ENCODE measurements at regions not wholly inside any gene's neighbourhood (a gene's known extent, or its start where the extent isn't known, plus 50 kb on each side); places are given as distances from the start of the nearest gene placed in this dataset.

DNA sequence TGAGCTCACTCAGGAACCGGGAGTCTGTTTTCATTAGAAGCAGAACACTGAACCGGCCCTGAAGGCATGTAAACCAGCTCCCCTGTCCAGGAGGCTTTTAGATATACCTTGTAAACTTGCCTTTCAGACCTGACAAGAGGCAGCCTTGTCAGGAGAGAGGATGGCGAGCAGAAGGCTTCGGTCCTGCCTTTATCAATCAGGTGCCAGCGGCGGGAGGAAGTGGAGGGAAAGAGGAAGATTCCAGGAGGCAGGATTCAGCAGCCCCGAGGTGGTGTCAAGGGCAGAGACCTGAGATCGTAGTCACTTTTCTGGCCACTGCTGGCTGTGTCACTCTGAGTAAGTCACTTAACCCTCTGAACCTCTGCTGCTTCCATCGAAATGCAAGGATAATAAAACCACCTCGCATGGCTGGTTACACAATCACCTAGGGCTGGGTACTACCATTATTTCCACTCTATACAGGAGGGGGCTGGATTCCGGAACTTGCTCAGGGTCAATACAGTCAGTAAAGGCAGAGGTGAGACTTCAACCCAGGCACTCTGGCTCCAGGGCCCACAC, 181.0 kb downstream of the CHST1 start:
- DNase-seq, result peak in 4 of 7 donors; percentile 22 to 50 (median 38)
- WGBS, 4 donors, result 32 to 40% (median 34%) methylated on average over 11 of the region's 11 CpGs
- Histone ChIP-seq H3K4me3 (no peak overlapping the region), H3K9me3 (replicated peaks in 1 of 3) (no peaks in the 10 kb centered on the region), H3K36me3 (replicated peaks in 1 of 2) (no peaks in the 10 kb centered on the region), H3K27me3 (no peaks in the 10 kb centered on the region), H3K4me1 (replicated peaks in 1 of 2) (peaks cover 0 to 7% of the 10 kb centered on the region in 2 donors), H3K27ac (no peak overlapping the region)
- intact Hi-C loops (cut with DNase I), result no loop called here
- TF ChIP-seq POLR2A (IDR thresholded peaks at IDR 0.05), result no peak
- TF ChIP-seq, protein P1, sequence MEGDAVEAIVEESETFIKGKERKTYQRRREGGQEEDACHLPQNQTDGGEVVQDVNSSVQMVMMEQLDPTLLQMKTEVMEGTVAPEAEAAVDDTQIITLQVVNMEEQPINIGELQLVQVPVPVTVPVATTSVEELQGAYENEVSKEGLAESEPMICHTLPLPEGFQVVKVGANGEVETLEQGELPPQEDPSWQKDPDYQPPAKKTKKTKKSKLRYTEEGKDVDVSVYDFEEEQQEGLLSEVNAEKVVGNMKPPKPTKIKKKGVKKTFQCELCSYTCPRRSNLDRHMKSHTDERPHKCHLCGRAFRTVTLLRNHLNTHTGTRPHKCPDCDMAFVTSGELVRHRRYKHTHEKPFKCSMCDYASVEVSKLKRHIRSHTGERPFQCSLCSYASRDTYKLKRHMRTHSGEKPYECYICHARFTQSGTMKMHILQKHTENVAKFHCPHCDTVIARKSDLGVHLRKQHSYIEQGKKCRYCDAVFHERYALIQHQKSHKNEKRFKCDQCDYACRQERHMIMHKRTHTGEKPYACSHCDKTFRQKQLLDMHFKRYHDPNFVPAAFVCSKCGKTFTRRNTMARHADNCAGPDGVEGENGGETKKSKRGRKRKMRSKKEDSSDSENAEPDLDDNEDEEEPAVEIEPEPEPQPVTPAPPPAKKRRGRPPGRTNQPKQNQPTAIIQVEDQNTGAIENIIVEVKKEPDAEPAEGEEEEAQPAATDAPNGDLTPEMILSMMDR (IDR thresholded peaks at IDR 0.05), result no peak

DNA sequence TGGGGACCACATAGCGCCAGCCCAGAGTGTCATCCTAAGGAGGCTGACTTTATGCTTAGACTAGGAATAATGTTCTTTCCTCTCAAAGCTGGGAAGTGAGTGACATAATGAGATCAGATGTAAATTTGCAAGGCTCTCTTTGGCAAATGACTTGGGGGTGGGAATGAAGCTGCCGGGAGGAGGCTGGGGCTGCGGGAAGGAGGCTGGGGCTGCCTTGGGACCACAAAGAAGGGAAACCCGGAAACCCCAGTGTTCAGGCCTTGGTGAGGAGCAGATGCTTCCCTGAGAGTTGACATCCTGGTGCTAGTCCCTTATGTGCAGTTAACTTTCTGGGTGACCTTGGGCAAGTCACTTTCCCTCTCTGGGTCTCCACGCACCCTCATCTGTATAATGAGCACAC, 182.0 kb downstream of the CHST1 start:
- TF ChIP-seq POLR2A (IDR thresholded peaks at IDR 0.05), result no peak
- TF ChIP-seq, protein P1 (IDR thresholded peaks at IDR 0.05), result no peak
- no peaks in the 10 kb centered on the region for H3K36me3 ChIP-seq (replicated peaks in 1 of 2)
- H3K9me3 ChIP-seq (replicated peaks in 1 of 3), result no peaks in the 10 kb centered on the region
- no peak overlapping the region for H3K27ac ChIP-seq
- H3K4me3 ChIP-seq, result no peak overlapping the region
- peaks cover 0 to 7% of the 10 kb centered on the region in 2 donors for H3K4me1 ChIP-seq (replicated peaks in 1 of 2)
- no peak for DNase-seq
- WGBS, 4 donors, result 93 to 99% (median 96%) methylated on average over 5 of the region's 5 CpGs
- intact Hi-C loops (cut with DNase I), result no loop called here
- no peaks in the 10 kb centered on the region for H3K27me3 ChIP-seq

DNA sequence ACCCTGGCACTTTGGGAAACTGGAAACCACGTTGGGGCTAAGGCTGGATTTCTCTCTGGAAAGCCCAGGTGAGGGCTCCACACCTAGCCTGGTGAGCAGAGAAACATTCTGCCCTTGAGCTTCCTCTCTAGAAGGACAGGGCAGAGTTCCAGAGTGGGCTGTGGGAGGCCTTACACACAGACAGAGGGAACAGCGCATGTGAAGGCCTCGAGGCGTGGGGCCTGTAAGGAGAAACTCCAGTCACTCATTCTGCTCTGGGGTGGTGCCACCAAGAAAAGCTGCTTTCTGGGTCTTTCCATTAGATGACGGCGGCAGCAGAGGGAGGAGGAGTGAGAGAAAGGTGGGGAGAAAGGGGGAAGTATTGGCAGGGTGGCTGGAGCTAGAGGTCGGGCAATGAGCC, 183.1 kb downstream of the CHST1 start:
- H3K4me3 ChIP-seq, result no peak overlapping the region
- no peak for DNase-seq
- WGBS, 4 donors, result 83 to 86% (median 84%) methylated on average over 6 to 7 of the region's 7 CpGs
- no peak for TF ChIP-seq POLR2A (IDR thresholded peaks at IDR 0.05)
- TF ChIP-seq, protein P1 (IDR thresholded peaks at IDR 0.05), result no peak
- H3K36me3 ChIP-seq (replicated peaks in 1 of 2), result no peaks in the 10 kb centered on the region
- H3K9me3 ChIP-seq (replicated peaks in 1 of 3), result no peaks in the 10 kb centered on the region
- H3K27ac ChIP-seq, result no peak overlapping the region
- H3K27me3 ChIP-seq, result no peaks in the 10 kb centered on the region
- peaks cover 0 to 7% of the 10 kb centered on the region in 2 donors for H3K4me1 ChIP-seq (replicated peaks in 1 of 2)
- intact Hi-C loops (cut with DNase I), result no loop called here

DNA sequence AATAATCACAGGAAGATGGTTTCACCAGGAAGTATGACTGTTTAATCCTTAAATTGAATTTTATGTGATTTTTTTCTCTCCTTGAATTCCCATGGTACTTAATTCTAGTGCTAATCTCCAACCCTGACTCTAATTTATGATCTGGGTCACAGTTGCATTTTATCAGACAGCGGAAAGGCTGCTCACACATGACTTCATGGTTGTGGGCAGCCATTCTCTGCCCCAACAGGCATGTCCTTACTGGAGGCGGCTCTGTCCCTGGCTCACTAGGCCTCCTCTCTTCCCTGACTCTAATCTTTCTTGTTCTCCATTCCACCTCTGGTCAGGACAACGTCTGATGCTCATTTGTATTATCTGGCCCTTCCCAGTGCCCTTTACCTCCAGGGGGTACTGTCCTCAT, 184.4 kb downstream of the CHST1 start:
- WGBS, 4 donors, result 79 to 90% (median 84%) methylated on average over 3 of the region's 3 CpGs
- intact Hi-C loops (cut with DNase I), result no loop called here

More for the DNA sequence above, 184.4 kb downstream of the CHST1 start:
- Histone ChIP-seq H3K27ac (no peak overlapping the region), H3K27me3 (no peaks in the 10 kb centered on the region), H3K9me3 (replicated peaks in 1 of 3) (no peaks in the 10 kb centered on the region), H3K4me3 (no peak overlapping the region), H3K4me1 (replicated peaks in 1 of 2) (peaks cover 0 to 7% of the 10 kb centered on the region in 2 donors), H3K36me3 (replicated peaks in 1 of 2) (no peaks in the 10 kb centered on the region)
- DNase-seq, result no peak
- TF ChIP-seq, protein P1 (IDR thresholded peaks at IDR 0.05), result no peak
- no peak for TF ChIP-seq POLR2A (IDR thresholded peaks at IDR 0.05)
